K562 (cell line): ENCODE measurements at regions not wholly inside any gene's neighbourhood (a gene's known extent, or its start where the extent isn't known, plus 50 kb on each side); places are given as distances from the start of the nearest gene placed in this dataset.
"Not testable (repeated sequence)": the region's sequence is repeated elsewhere in the genome, so short reads cannot be mapped to it uniquely, and the experiment has no call there.

Experiments used
- ATAC-seq: fragments of 200-7000 bp; cut with Tn5 transposase; 3 replicates; pipeline ENCODE4 v1.9.1; 2020; ENCODE audit warnings: moderate library complexity
- BruUV-seq: library from RNA; stranded (reverse); fragments of 400-500 nt; replicated peaks from 2 replicates; lab custom pipeline; 2021; lab: Mats Ljungman, UMichigan
- CTCF ChIA-PET: fragments of 300-600 bp; formaldehyde crosslinking; extraction: SDS; loops from one replicate; lab custom pipeline; 2021; ENCODE audit warnings: low intra/inter-chr PET ratio; lab: Yijun Ruan, JAX
- POLR2A ChIA-PET: fragments of 300-600, 350-650 bp; sonication (Branson Sonifier 250); formaldehyde crosslinking; extraction: SDS; loops from one replicate; lab custom pipeline; 2021; ENCODE audit warnings: antibody characterized with exemption, inconsistent platforms; lab: Yijun Ruan, JAX
- DNase-seq, 4 experiments: peaks; one replicate each; pipeline versions ENCODE4 v3.0.0 to v3.0.0-alpha.2; 2011 to 2018; ENCODE audit warnings: low spot score in 3 of 4, mixed read lengths in 3 of 4; ENCODE audit errors: extremely low read depth in 1 of 4
- FAIRE-seq: peaks from 2 replicates; lab custom pipeline; 2011; peaks lifted over from hg19 to GRCh38; lab: Jason Lieb, UNC
- H2AFZ ChIP-seq: 2 replicates; pipeline ENCODE4 v1.6.0; 2011; ENCODE audit warnings: low read depth, low read length, control low read depth, inconsistent platforms
- H3K27ac ChIP-seq: fragments of 200-600 bp; 3 replicates; pipeline ENCODE4 v1.8.0; 2011; ENCODE audit warnings: low read depth, mild to moderate bottlenecking, control low read depth, inconsistent platforms, low read length, moderate library complexity, mixed read lengths; ENCODE audit errors: extremely low read depth
- H3K27me3 ChIP-seq, 2 experiments: fragments of 300-600 bp in 1 of 2; 2 replicates in 1 of 2; 3 replicates in 1 of 2; pipeline versions ENCODE4 v1.6.0 to v1.8.0; 2011; ENCODE audit warnings: inconsistent platforms in 2 of 2, low read length in 2 of 2, mild to moderate bottlenecking in 1 of 2, mixed read lengths in 1 of 2, moderate library complexity in 1 of 2; ENCODE audit not compliant: control insufficient read depth in 2 of 2, insufficient read depth in 2 of 2
- H3K36me3 ChIP-seq: fragments of 300-600 bp; 3 replicates; pipeline ENCODE4 v1.8.0; 2011; ENCODE audit warnings: mild to moderate bottlenecking, low read length, inconsistent platforms; ENCODE audit not compliant: control insufficient read depth, insufficient read depth
- H3K4me1 ChIP-seq, 2 experiments: fragments of 200-600 bp in 1 of 2; replicated peaks in 1 of 2; 2 replicates in 1 of 2; 3 replicates in 1 of 2; pipeline versions ENCODE4 v1.5.1 to v1.8.0; 2011; ENCODE audit warnings: inconsistent platforms in 2 of 2, low read length in 2 of 2, mild to moderate bottlenecking in 1 of 2, mixed read lengths in 1 of 2, moderate library complexity in 1 of 2; ENCODE audit not compliant: control insufficient read depth in 2 of 2, insufficient read depth in 2 of 2
- H3K4me2 ChIP-seq: 2 replicates; pipeline ENCODE4 v1.6.1; 2011; ENCODE audit warnings: low read length, control low read depth, inconsistent platforms, mixed read lengths; ENCODE audit not compliant: insufficient read depth
- H3K4me3 ChIP-seq: fragments of 200-600 bp; sonication (generic), shearing (Covaris generic); 2 replicates; pipeline ENCODE4 v1.5.1; 2016; ENCODE audit warnings: control low read depth, inconsistent platforms
- H3K79me2 ChIP-seq: fragments of 200-600 bp; 3 replicates; pipeline ENCODE4 v1.8.0; 2011; ENCODE audit warnings: low read length, inconsistent platforms; ENCODE audit not compliant: control insufficient read depth, insufficient read depth
- H3K9ac ChIP-seq, 2 experiments: 2 replicates each; pipeline versions ENCODE4 v1.6.0 to v1.6.1; 2011; ENCODE audit warnings: low read depth in 2 of 2, low read length in 2 of 2, control low read depth in 1 of 2, inconsistent platforms in 1 of 2, mild to moderate bottlenecking in 1 of 2, mixed read lengths in 1 of 2; ENCODE audit not compliant: insufficient read depth in 1 of 2
- H3K9me1 ChIP-seq: one replicate; pipeline ENCODE4 v1.6.0; 2011; ENCODE audit warnings: inconsistent platforms, mild to moderate bottlenecking, low read length, moderate library complexity; ENCODE audit not compliant: control insufficient read depth, insufficient read depth
- H3K9me3 ChIP-seq: replicated peaks from 2 replicates; pipeline ENCODE4 v1.5.1; 2011; ENCODE audit warnings: low read depth, low read length, inconsistent platforms; ENCODE audit not compliant: control insufficient read depth, insufficient read depth
- H4K20me1 ChIP-seq: replicated peaks from 2 replicates; pipeline ENCODE4 v1.6.1; 2011; ENCODE audit warnings: low read length, inconsistent platforms, mixed read lengths; ENCODE audit not compliant: control insufficient read depth, insufficient read depth
- BCOR ChIP-seq: fragments of 450-650 bp; IDR thresholded peaks from 2 replicates; pipeline ENCODE4 v1.6.1; 2016
- COPS2 ChIP-seq: fragments of 450-650 bp; conservative IDR thresholded peaks from 2 replicates; pipeline ENCODE4 v1.6.1; 2016; ENCODE audit warnings: mild to moderate bottlenecking, moderate library complexity
- KAT2B ChIP-seq: IDR thresholded peaks from one replicate; pipeline ENCODE4 v1.6.1; 2012; ENCODE audit warnings: low read depth, mild to moderate bottlenecking, control low read depth, inconsistent platforms, low read length, moderate library complexity
- LCOR ChIP-seq: sonication (generic); formaldehyde crosslinking; IDR thresholded peaks from 2 replicates; pipeline ENCODE4 v1.8.0; 2022; ENCODE audit warnings: mild to moderate bottlenecking, missing genetic modification reagents
- PHB ChIP-seq: fragments of 250-450 bp; sonication (Bioruptor Pico); IDR thresholded peaks from 2 replicates; pipeline ENCODE4 v1.5.0; 2021
- RFX1 ChIP-seq: fragments of 450-650 bp; IDR thresholded peaks from 2 replicates; pipeline ENCODE4 v1.6.1; 2016; ENCODE audit warnings: mild to moderate bottlenecking, moderate library complexity
- WGBS: fragments of 100-300 bp; shearing (Covaris generic); methylation state at CpG from one replicate; pipeline ENCODE4 v1.1.6; 2016; ENCODE audit warnings: low coverage, mixed read lengths; ENCODE audit not compliant: insufficient coverage; ENCODE audit errors: missing lambda C conversion rate; 5-methylcytosine and 5-hydroxymethylcytosine counted together
- in situ Hi-C: fragments of 300-500 bp; cut with MboI; formaldehyde crosslinking; loops from 4 replicates; pipeline ENCODE4 v1.15.0; 2018; ENCODE audit warnings: inconsistent platforms, mixed read lengths
- intact Hi-C: fragments of 100-400 bp; cut with micrococcal nuclease; formaldehyde crosslinking; loops from 2 replicates; pipeline ENCODE4 v1.14.2; 2022
- TF ChIP-seq, protein P1 (sequence below): sonication (generic); formaldehyde crosslinking; IDR thresholded peaks from 2 replicates; pipeline ENCODE4 v1.8.1; 2023; ENCODE audit warnings: missing genetic modification reagents, mild to moderate bottlenecking, borderline replicate concordance

GRCh38 chrX:93346309-93346708 lies 327.1 kb downstream of the NAP1L3 start:
- POLR2A ChIA-PET: no interaction called here
- no peaks in the 10 kb centered on the region for H3K27me3 ChIP-seq
- no peak overlapping the region for H3K4me2 ChIP-seq
- DNase-seq: no peak
- WGBS: 0% methylated on average over 3 of the region's 3 CpGs
- no peak for FAIRE-seq
- H3K4me1 ChIP-seq: no peaks in the 10 kb centered on the region
- no peaks in the 10 kb centered on the region for H4K20me1 ChIP-seq
- H3K79me2 ChIP-seq: no peaks in the 10 kb centered on the region
- no peak overlapping the region for H3K27ac ChIP-seq
- TF ChIP-seq BCOR: no peak
- no peak for TF ChIP-seq LCOR (CRISPR knock-in tag)
- no peak for TF ChIP-seq KAT2B
- no peak for TF ChIP-seq COPS2
- TF ChIP-seq, protein P1, sequence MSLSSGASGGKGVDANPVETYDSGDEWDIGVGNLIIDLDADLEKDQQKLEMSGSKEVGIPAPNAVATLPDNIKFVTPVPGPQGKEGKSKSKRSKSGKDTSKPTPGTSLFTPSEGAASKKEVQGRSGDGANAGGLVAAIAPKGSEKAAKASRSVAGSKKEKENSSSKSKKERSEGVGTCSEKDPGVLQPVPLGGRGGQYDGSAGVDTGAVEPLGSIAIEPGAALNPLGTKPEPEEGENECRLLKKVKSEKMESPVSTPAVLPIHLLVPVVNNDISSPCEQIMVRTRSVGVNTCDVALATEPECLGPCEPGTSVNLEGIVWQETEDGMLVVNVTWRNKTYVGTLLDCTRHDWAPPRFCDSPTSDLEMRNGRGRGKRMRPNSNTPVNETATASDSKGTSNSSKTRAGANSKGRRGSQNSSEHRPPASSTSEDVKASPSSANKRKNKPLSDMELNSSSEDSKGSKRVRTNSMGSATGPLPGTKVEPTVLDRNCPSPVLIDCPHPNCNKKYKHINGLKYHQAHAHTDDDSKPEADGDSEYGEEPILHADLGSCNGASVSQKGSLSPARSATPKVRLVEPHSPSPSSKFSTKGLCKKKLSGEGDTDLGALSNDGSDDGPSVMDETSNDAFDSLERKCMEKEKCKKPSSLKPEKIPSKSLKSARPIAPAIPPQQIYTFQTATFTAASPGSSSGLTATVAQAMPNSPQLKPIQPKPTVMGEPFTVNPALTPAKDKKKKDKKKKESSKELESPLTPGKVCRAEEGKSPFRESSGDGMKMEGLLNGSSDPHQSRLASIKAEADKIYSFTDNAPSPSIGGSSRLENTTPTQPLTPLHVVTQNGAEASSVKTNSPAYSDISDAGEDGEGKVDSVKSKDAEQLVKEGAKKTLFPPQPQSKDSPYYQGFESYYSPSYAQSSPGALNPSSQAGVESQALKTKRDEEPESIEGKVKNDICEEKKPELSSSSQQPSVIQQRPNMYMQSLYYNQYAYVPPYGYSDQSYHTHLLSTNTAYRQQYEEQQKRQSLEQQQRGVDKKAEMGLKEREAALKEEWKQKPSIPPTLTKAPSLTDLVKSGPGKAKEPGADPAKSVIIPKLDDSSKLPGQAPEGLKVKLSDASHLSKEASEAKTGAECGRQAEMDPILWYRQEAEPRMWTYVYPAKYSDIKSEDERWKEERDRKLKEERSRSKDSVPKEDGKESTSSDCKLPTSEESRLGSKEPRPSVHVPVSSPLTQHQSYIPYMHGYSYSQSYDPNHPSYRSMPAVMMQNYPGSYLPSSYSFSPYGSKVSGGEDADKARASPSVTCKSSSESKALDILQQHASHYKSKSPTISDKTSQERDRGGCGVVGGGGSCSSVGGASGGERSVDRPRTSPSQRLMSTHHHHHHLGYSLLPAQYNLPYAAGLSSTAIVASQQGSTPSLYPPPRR (CRISPR knock-in tag): no peak
- no peak for TF ChIP-seq PHB (CRISPR knock-in tag)
- no peak for TF ChIP-seq RFX1
- TF ChIP-seq, all 486 proteins: peak for 0
- Histone ChIP-seq H3K9me1 (no peaks in the 10 kb centered on the region), H3K4me3 (no peak overlapping the region), H3K36me3 (no peaks in the 10 kb centered on the region), H2AFZ (no peak overlapping the region), H3K9ac (no peak overlapping the region), H3K9me3 (no peaks in the 10 kb centered on the region)
- intact Hi-C loops (no loop called here), in situ Hi-C loops (no loop called here)
- ATAC-seq: no peak
- BruUV-seq: no TSS peak
- CTCF ChIA-PET: no interaction called here

GRCh38 chrX:93344287-93344686 lies 329.1 kb downstream of the NAP1L3 start:
- H3K4me2 ChIP-seq, H3K9me3 ChIP-seq, H2AFZ ChIP-seq, H3K9ac ChIP-seq, POLR2A ChIA-PET, FAIRE-seq, H3K27ac ChIP-seq, H3K36me3 ChIP-seq, H4K20me1 ChIP-seq, intact Hi-C loops, CTCF ChIA-PET, H3K27me3 ChIP-seq, in situ Hi-C loops, ATAC-seq, H3K4me3 ChIP-seq, H3K79me2 ChIP-seq, DNase-seq, H3K4me1 ChIP-seq, H3K9me1 ChIP-seq, BruUV-seq: not testable (repeated sequence)
- 5% methylated on average over 2 of the region's 2 CpGs for WGBS
